PC-9 (cell line): ENCODE measurements at regions not wholly inside any gene's neighbourhood (a gene's known extent, or its start where the extent isn't known, plus 50 kb on each side); places are given as distances from the start of the nearest gene placed in this dataset.

Source experiments
- BruUV-seq: library from RNA; stranded (reverse); fragments of 400-500 nt; replicated peaks from 2 replicates; lab custom pipeline; 2021; lab: Mats Ljungman, UMichigan
- CTCF ChIA-PET: fragments of 300-600 bp; sonication (Branson Sonifier 250); formaldehyde crosslinking; loops from one replicate; lab custom pipeline; 2022; ENCODE audit warnings: antibody characterized with exemption; lab: Charles Lee
- POLR2A ChIA-PET: fragments of 300-600 bp; sonication (Branson Sonifier 250); formaldehyde crosslinking; loops from one replicate; lab custom pipeline; 2022; ENCODE audit warnings: antibody characterized with exemption; ENCODE audit not compliant: unreplicated experiment; lab: Charles Lee
- DNase-seq, 2 experiments: peaks; one replicate each; pipeline versions ENCODE4 v3.0.0 to v3.0.0-alpha.2; 2015 to 2022; ENCODE audit warnings: mixed read lengths in 1 of 2
- H2AFZ ChIP-seq: fragments of 200-600 bp; sonication (generic); 2 replicates; pipeline ENCODE4 v1.8.1; 2017; ENCODE audit warnings: antibody characterized with exemption
- H3F3A ChIP-seq: fragments of 200-600 bp; sonication (generic); 2 replicates; pipeline ENCODE4 v1.8.1; 2017; ENCODE audit warnings: antibody characterized with exemption, mild to moderate bottlenecking, low read depth; ENCODE audit not compliant: insufficient read depth
- H3K27ac ChIP-seq: fragments of 200-600 bp; sonication (generic); 2 replicates; pipeline ENCODE4 v1.6.1; 2016; ENCODE audit warnings: mixed run types
- H3K27me3 ChIP-seq: fragments of 200-600 bp; sonication (generic); 2 replicates; pipeline ENCODE4 v1.6.1; 2016; ENCODE audit warnings: low read depth, mixed run types; ENCODE audit not compliant: insufficient read depth
- H3K36me3 ChIP-seq: fragments of 200-600 bp; sonication (generic); 2 replicates; pipeline ENCODE4 v1.6.1; 2016; ENCODE audit warnings: low read depth, mixed run types
- H3K4me1 ChIP-seq: fragments of 200-600 bp; sonication (generic); replicated peaks from 2 replicates; pipeline ENCODE4 v1.6.1; 2016; ENCODE audit warnings: mixed run types; ENCODE audit not compliant: insufficient read depth
- H3K4me2 ChIP-seq: fragments of 200-600 bp; sonication (generic); 2 replicates; pipeline ENCODE4 v1.6.1; 2017; ENCODE audit warnings: mixed run types
- H3K4me3 ChIP-seq: fragments of 200-600 bp; sonication (generic); 2 replicates; pipeline ENCODE4 v1.6.1; 2016; ENCODE audit warnings: mixed run types
- H3K79me2 ChIP-seq: fragments of 200-600 bp; sonication (generic); 2 replicates; pipeline ENCODE4 v1.6.1; 2017; ENCODE audit warnings: low read depth, mixed run types
- H3K9me2 ChIP-seq: fragments of 200-600 bp; sonication (generic); 2 replicates; pipeline ENCODE4 v1.8.1; 2017; ENCODE audit warnings: mild to moderate bottlenecking; ENCODE audit not compliant: insufficient read depth
- H3K9me3 ChIP-seq: fragments of 200-600 bp; sonication (generic); 2 replicates; pipeline ENCODE4 v1.8.1; 2016; ENCODE audit warnings: low read depth; ENCODE audit not compliant: insufficient read depth
- H4K20me1 ChIP-seq: fragments of 200-600 bp; sonication (generic); 2 replicates; pipeline ENCODE4 v1.8.1; 2017; ENCODE audit not compliant: insufficient read depth
- EZH2 ChIP-seq: fragments of 200-600 bp; sonication (generic); IDR thresholded peaks from 2 replicates; pipeline ENCODE4 v1.8.0; 2017; ENCODE audit warnings: antibody characterized with exemption, low read depth
- intact Hi-C: fragments of 100-400 bp; cut with micrococcal nuclease; formaldehyde crosslinking; loops from one replicate; pipeline ENCODE4 v1.10.0; 2022; ENCODE audit not compliant: unreplicated experiment
- TF ChIP-seq, protein P1 (sequence below): fragments of 200-600 bp; sonication (generic); conservative IDR thresholded peaks from 2 replicates; pipeline ENCODE4 v1.6.1; 2017; ENCODE audit warnings: mixed run types, antibody characterized with exemption, mild to moderate bottlenecking, moderate library complexity

GRCh38 chr2:155309483-155309882 is 611.0 kb downstream of the KCNJ3 start:
- ChIA-PET CTCF (no interaction called here), POLR2A (no interaction called here)

GRCh38 chr2:155308367-155309009 is 610.0 kb downstream of the KCNJ3 start:
- no peaks in the 10 kb centered on the region for H4K20me1 ChIP-seq
- no peaks in the 10 kb centered on the region for H3F3A ChIP-seq
- no peak overlapping the region for H2AFZ ChIP-seq
- no peaks in the 10 kb centered on the region for H3K36me3 ChIP-seq
- intact Hi-C loops: no loop called here
- H3K4me2 ChIP-seq: no peak overlapping the region
- H3K9me3 ChIP-seq: no peaks in the 10 kb centered on the region
- no peak for DNase-seq
- no peaks in the 10 kb centered on the region for H3K4me1 ChIP-seq
- no TSS peak for BruUV-seq
- no peaks in the 10 kb centered on the region for H3K79me2 ChIP-seq
- no peak overlapping the region for H3K4me3 ChIP-seq
- H3K9me2 ChIP-seq: no peaks in the 10 kb centered on the region
- TF ChIP-seq, protein P1, sequence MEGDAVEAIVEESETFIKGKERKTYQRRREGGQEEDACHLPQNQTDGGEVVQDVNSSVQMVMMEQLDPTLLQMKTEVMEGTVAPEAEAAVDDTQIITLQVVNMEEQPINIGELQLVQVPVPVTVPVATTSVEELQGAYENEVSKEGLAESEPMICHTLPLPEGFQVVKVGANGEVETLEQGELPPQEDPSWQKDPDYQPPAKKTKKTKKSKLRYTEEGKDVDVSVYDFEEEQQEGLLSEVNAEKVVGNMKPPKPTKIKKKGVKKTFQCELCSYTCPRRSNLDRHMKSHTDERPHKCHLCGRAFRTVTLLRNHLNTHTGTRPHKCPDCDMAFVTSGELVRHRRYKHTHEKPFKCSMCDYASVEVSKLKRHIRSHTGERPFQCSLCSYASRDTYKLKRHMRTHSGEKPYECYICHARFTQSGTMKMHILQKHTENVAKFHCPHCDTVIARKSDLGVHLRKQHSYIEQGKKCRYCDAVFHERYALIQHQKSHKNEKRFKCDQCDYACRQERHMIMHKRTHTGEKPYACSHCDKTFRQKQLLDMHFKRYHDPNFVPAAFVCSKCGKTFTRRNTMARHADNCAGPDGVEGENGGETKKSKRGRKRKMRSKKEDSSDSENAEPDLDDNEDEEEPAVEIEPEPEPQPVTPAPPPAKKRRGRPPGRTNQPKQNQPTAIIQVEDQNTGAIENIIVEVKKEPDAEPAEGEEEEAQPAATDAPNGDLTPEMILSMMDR: no peak
- no peak for TF ChIP-seq EZH2
- no peak overlapping the region for H3K27ac ChIP-seq
- ChIA-PET POLR2A (no interaction called here), CTCF (no interaction called here)
- H3K27me3 ChIP-seq: no peaks in the 10 kb centered on the region

More at GRCh38 chr2:155309483-155309882, 611.0 kb downstream of the KCNJ3 start:
- Histone ChIP-seq H3K36me3 (no peaks in the 10 kb centered on the region), H3K4me3 (no peak overlapping the region), H4K20me1 (no peaks in the 10 kb centered on the region), H3K27me3 (no peaks in the 10 kb centered on the region), H3K79me2 (no peaks in the 10 kb centered on the region), H3K4me1 (no peaks in the 10 kb centered on the region), H3K4me2 (no peak overlapping the region), H3K9me3 (no peaks in the 10 kb centered on the region), H3K9me2 (no peaks in the 10 kb centered on the region), H2AFZ (no peak overlapping the region), H3F3A (no peaks in the 10 kb centered on the region), H3K27ac (no peak overlapping the region)
- TF ChIP-seq, protein P1: no peak
- no peak for TF ChIP-seq EZH2
- BruUV-seq: no TSS peak
- DNase-seq: no peak
- intact Hi-C loops: no loop called here

GRCh38 chr2:155301221-155301620 is 602.7 kb downstream of the KCNJ3 start:
- no peak overlapping the region for H3K27ac ChIP-seq
- H2AFZ ChIP-seq: no peak overlapping the region
- H3K27me3 ChIP-seq: no peaks in the 10 kb centered on the region
- intact Hi-C loops: no loop called here
- no peaks in the 10 kb centered on the region for H3K36me3 ChIP-seq
- CTCF ChIA-PET: no interaction called here
- H3K4me2 ChIP-seq: no peak overlapping the region
- H4K20me1 ChIP-seq: no peaks in the 10 kb centered on the region
- H3K4me1 ChIP-seq: no peaks in the 10 kb centered on the region
- no peaks in the 10 kb centered on the region for H3K9me3 ChIP-seq
- no peaks in the 10 kb centered on the region for H3K9me2 ChIP-seq
- no TSS peak for BruUV-seq
- H3K79me2 ChIP-seq: no peaks in the 10 kb centered on the region
- POLR2A ChIA-PET: no interaction called here
- no peaks in the 10 kb centered on the region for H3F3A ChIP-seq
- DNase-seq: no peak
- H3K4me3 ChIP-seq: no peak overlapping the region
- TF ChIP-seq, protein P1: no peak
- no peak for TF ChIP-seq EZH2
